Mucosa of rectum (tissue), 2 donors: ENCODE measurements at regions not wholly inside any gene's neighbourhood (a gene's known extent, or its start where the extent isn't known, plus 50 kb on each side); places are given as distances from the start of the nearest gene placed in this dataset.
"Not testable (repeated sequence)": the region's sequence is repeated elsewhere in the genome, so short reads cannot be mapped to it uniquely, and the experiment has no call there.

Source experiments
- H3K27ac ChIP-seq, 2 donors: one replicate each; pipeline ENCODE4 v1.7.0; 2013; ENCODE audit warnings: inconsistent platforms in 2 of 2, low read depth in 2 of 2, low read length in 2 of 2
- H3K27me3 ChIP-seq, 2 donors: one replicate each; pipeline ENCODE4 v1.7.0; 2013; ENCODE audit warnings: low read length in 2 of 2; ENCODE audit not compliant: control insufficient read depth in 2 of 2, insufficient read depth in 2 of 2
- H3K36me3 ChIP-seq, 2 donors: one replicate each; pipeline ENCODE4 v1.7.0; 2013; ENCODE audit warnings: low read length in 2 of 2; ENCODE audit not compliant: control insufficient read depth in 2 of 2, insufficient read depth in 2 of 2
- H3K4me1 ChIP-seq, 2 donors: one replicate each; pipeline ENCODE4 v1.7.0; 2013; ENCODE audit warnings: low read length in 2 of 2, mild to moderate bottlenecking in 1 of 2; ENCODE audit not compliant: control insufficient read depth in 2 of 2, insufficient read depth in 2 of 2
- H3K4me3 ChIP-seq, 2 donors: one replicate each; pipeline ENCODE4 v1.7.0; 2013; ENCODE audit warnings: low read length in 2 of 2
- H3K9ac ChIP-seq, 2 donors: one replicate each; pipeline ENCODE4 v1.7.0; 2013; ENCODE audit warnings: low read length in 2 of 2, low read depth in 1 of 2, mild to moderate bottlenecking in 1 of 2
- H3K9me3 ChIP-seq, 2 donors: one replicate each; pipeline ENCODE4 v1.7.0; 2013; ENCODE audit warnings: low read length in 2 of 2; ENCODE audit not compliant: control insufficient read depth in 2 of 2
- donor health status: healthy.
- donor health status: Normal muscosa, but diverticular disease.

DNA sequence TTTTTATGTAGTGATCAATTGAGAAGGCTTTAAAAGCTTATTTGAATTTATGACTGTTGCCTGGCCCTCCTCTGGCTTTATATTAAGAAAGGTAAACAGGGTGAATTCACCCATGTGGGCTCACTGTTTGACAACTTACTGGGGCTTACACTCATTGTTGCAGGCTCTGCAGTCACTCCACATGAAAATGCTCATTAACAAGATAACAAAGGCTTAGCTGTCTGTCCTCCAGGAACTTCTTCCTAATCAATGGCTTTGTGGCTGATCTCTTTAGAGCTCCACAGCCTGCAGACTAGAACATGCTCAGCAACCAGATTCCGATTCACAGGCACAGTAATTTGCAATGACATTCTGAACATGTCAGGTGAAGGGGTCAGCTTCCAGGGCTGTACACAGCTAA is 323.2 kb upstream of the MAN1A1 start:
- H3K9ac ChIP-seq: no peak overlapping the region
- H3K4me3 ChIP-seq: no peak overlapping the region
- no peaks in the 10 kb centered on the region for H3K9me3 ChIP-seq
- H3K4me1 ChIP-seq: no peaks in the 10 kb centered on the region
- no peaks in the 10 kb centered on the region for H3K36me3 ChIP-seq
- no peak overlapping the region for H3K27ac ChIP-seq
- no peaks in the 10 kb centered on the region for H3K27me3 ChIP-seq

DNA sequence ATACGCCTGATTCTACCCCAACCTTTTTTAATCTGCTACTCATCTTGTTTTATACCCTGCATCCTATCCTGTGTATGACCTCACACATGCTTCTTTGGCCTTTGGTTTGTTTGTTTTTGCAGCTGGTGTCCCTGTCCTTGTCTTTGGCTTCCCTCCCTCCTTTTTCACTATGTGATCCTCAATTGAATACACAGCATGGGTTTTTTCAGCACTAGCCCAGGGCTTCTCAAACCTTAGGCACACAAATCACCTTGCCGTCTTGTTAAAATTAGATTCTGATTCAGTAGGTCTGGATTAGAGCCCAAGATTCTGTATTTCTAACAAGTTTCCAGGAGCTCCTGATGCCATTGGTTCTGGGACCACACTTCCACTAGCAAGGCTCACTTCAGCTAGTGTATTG is 321.5 kb upstream of the MAN1A1 start:
- no peaks in the 10 kb centered on the region for H3K9me3 ChIP-seq

DNA sequence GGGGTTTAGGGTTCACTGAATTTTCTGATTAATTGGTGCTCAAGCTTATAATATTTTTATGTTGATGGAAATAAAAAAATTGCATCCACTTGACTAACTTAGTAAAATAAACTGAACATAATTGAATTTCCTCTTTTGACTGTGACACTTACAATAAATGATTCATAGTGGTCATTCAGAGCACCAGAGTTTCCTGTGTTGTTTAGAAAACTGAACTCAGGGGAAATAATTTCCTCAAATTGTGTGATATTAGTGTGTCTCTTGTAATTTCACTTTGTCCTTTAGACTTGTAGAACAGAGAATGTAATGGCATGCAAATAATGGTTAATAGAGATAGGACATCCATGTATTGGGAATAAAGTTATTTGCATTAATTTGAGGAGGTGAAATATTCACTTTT is 319.7 kb upstream of the MAN1A1 start:
- Histone ChIP-seq H3K9me3 (no peaks in the 10 kb centered on the region), H3K4me1 (no peaks in the 10 kb centered on the region), H3K27ac (no peak overlapping the region), H3K4me3 (no peak overlapping the region), H3K27me3 (no peaks in the 10 kb centered on the region), H3K36me3 (no peaks in the 10 kb centered on the region), H3K9ac (no peak overlapping the region)

More for the DNA sequence above, 321.5 kb upstream of the MAN1A1 start:
- H3K27ac ChIP-seq: no peak overlapping the region
- H3K4me3 ChIP-seq: no peak overlapping the region
- H3K9ac ChIP-seq: no peak overlapping the region
- H3K36me3 ChIP-seq: no peaks in the 10 kb centered on the region
- no peaks in the 10 kb centered on the region for H3K27me3 ChIP-seq
- no peaks in the 10 kb centered on the region for H3K4me1 ChIP-seq

DNA sequence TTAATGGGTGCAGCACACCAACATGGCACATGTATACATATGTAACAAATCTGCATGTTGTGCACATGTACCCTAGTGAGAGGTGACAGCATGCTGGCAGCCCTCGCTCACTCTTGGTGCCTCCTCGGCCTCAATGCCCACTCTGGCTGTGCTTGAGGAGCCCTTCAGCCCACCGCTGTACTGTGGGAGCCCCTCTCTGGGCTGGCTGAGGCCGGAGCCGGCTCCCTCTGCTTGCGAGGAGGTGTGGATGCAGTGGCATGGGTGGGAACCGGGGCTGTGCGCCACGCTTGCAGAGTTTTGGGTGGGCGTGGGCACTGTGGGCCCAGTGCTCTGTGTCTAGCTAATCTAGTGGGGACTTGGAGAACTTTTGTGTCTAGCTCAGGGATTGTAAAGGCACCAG is 315.9 kb upstream of the MAN1A1 start:
- H3K9me3 ChIP-seq, H3K27ac ChIP-seq, H3K4me1 ChIP-seq, H3K36me3 ChIP-seq, H3K9ac ChIP-seq, H3K27me3 ChIP-seq, H3K4me3 ChIP-seq: not testable (repeated sequence)

DNA sequence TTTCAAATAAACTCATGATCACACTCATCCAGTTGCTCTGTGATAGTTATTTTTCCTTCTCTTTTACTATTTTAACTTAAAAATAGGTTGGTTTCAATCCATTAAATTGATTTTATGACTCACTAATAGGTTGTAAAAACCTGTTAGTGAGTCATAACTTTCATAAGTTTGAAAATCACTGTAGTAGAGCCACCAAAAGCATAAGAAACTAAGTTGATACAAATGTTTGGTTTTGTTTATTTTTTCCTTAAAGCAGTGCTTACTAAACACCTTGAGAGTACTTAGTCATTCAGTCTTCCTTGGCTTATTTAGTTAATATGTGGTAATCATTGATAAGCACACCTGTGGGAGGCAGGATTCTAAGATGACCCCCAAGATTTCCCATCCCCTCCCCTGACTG is 312.1 kb upstream of the MAN1A1 start:
- Histone ChIP-seq H3K27ac (no peak overlapping the region), H3K9ac (no peak overlapping the region), H3K9me3 (no peaks in the 10 kb centered on the region), H3K4me3 (no peak overlapping the region), H3K4me1 (no peaks in the 10 kb centered on the region), H3K27me3 (no peaks in the 10 kb centered on the region), H3K36me3 (no peaks in the 10 kb centered on the region)

DNA sequence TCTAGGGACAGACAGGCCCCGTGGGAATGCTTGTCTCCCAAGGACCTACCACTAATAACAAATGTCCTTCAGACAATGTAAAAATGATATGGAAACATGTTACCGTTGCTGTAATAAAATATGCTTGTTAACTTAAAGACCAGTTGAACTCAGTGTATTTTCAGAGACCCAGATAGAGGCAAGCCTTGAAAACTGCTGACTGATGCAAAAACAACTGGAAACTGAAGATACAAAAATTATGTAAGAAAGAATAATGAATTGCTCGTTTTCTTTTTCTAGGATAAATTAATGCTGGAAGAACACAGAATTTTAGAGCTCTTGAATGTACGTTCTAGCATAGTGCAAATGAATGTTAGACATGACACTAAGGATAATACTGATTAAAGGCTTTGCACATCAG is 311.5 kb upstream of the MAN1A1 start:
- no peaks in the 10 kb centered on the region for H3K4me1 ChIP-seq
- H3K4me3 ChIP-seq: no peak overlapping the region
- no peak overlapping the region for H3K27ac ChIP-seq
- no peaks in the 10 kb centered on the region for H3K36me3 ChIP-seq
- H3K27me3 ChIP-seq: no peaks in the 10 kb centered on the region
- H3K9ac ChIP-seq: no peak overlapping the region
- H3K9me3 ChIP-seq: no peaks in the 10 kb centered on the region

DNA sequence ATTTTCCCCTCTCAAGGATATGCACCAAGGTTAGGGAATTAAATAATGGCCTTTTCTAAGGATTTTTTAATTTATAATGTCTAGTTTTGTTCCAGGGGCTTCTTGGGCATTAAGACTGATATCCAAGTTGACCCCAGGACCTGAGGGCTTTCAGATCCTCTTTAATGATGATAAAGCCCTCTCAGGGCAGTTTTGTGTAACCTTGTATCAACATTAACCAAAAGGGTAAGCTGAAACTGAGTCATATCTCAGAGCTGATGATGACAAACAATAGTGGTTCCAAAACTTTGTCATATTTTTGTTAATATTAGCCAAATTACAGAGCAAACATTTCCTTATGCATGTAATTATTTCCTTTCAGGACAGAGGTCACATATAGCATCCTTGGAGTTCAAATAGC is 309.4 kb upstream of the MAN1A1 start:
- Histone ChIP-seq H3K4me1 (no peaks in the 10 kb centered on the region), H3K27ac (no peak overlapping the region)

DNA sequence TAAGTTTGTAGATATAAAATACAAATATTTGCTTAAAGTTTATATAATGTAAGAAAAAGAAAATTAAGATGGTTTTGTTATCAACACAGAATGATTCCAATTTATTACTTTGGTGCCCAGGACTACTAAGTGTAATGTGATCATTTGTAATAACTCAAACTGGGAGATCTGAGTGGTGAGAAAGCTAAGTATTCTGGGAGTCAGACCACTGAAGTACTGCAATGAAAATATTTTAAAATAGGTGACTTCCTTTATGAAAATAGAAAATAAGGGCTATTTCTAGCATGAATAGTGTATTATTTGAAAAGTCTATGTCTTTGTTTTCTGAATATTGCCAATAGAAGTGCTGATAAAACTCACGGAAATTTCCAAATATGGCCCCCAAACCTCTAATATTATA is 305.6 kb upstream of the MAN1A1 start:
- H3K36me3 ChIP-seq: no peaks in the 10 kb centered on the region
- H3K4me3 ChIP-seq: no peak overlapping the region
- no peaks in the 10 kb centered on the region for H3K4me1 ChIP-seq
- no peaks in the 10 kb centered on the region for H3K27me3 ChIP-seq
- H3K9ac ChIP-seq: no peak overlapping the region
- H3K9me3 ChIP-seq: no peaks in the 10 kb centered on the region
- H3K27ac ChIP-seq: no peak overlapping the region

More for the DNA sequence above, 309.4 kb upstream of the MAN1A1 start:
- H3K9ac ChIP-seq: no peak overlapping the region
- no peaks in the 10 kb centered on the region for H3K9me3 ChIP-seq
- H3K4me3 ChIP-seq: no peak overlapping the region
- H3K36me3 ChIP-seq: no peaks in the 10 kb centered on the region
- H3K27me3 ChIP-seq: no peaks in the 10 kb centered on the region

DNA sequence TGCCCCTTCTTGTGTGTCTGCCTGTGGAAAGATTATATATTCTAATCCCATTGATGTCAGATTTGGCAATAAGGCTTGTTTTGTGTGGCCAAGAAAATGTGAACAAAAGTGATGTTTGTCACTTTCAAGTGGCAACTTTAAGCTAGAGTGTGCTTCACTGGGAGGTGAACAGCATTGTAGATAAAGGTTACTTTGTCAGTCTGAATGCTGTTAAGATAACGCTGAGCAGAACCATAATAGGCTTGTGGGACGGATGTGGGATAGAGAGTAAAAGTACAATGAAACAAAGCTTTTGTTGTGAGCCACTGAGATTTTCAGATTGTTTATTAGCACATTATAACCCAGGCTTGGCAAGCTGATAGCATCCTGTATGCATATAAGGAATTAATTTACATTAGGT is 303.8 kb upstream of the MAN1A1 start:
- Histone ChIP-seq H3K9me3 (no peaks in the 10 kb centered on the region), H3K4me1 (no peaks in the 10 kb centered on the region), H3K9ac (no peak overlapping the region), H3K36me3 (no peaks in the 10 kb centered on the region), H3K27me3 (no peaks in the 10 kb centered on the region), H3K27ac (no peak overlapping the region), H3K4me3 (no peak overlapping the region)

DNA sequence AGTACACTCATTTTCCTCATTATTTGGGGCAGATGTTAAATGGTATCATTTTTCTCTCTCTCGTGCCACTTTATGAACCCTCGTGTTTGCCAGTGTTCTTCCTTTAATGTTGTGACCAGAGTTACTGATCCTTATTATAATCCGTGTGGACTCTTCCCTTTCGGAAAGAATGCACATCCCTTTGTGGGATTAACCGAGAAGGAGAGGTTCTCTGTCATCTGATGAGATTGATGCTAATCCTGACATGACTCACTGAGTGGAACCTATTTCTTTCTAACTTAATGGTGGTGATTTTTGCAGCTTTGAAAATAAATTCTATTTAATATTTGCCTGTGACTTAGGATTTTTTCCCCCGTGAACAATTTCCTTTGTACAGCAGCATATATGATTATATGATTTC is 300.0 kb upstream of the MAN1A1 start:
- no peak overlapping the region for H3K27ac ChIP-seq
- H3K9ac ChIP-seq: no peak overlapping the region
- no peaks in the 10 kb centered on the region for H3K36me3 ChIP-seq
- H3K4me1 ChIP-seq: no peaks in the 10 kb centered on the region
- no peak overlapping the region for H3K4me3 ChIP-seq
- no peaks in the 10 kb centered on the region for H3K27me3 ChIP-seq
- H3K9me3 ChIP-seq: no peaks in the 10 kb centered on the region

DNA sequence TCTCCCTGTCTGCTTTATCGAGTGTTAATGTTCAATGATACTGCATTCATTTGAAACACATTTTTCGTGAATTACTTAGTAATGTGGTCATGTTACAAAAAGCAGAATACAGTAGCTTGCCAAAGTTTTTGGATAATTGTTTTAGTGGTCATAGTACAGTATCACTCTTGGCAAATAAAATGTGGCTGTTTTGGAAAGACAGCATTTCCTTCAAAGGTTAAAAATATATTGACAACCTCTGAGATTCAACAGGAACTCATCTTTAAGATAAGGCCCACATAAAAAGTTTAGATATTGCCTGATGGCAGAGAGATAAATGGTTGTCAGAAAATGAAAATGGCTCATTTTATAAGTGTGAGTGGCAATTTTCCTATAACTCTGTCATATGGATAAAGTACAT is 297.7 kb upstream of the MAN1A1 start:
- Histone ChIP-seq H3K9ac (no peak overlapping the region), H3K27ac (no peak overlapping the region), H3K4me1 (no peaks in the 10 kb centered on the region), H3K36me3 (no peaks in the 10 kb centered on the region), H3K9me3 (no peaks in the 10 kb centered on the region), H3K4me3 (no peak overlapping the region), H3K27me3 (no peaks in the 10 kb centered on the region)
